ENCODE measurements at regions not wholly inside any gene's neighbourhood (a gene's known extent, or its start where the extent isn't known, plus 50 kb on each side); places are given as distances from the start of the nearest gene placed in this dataset.
A peak's percentile ranks its signal among the peaks of the same experiment; 100 is the strongest.

DNA sequence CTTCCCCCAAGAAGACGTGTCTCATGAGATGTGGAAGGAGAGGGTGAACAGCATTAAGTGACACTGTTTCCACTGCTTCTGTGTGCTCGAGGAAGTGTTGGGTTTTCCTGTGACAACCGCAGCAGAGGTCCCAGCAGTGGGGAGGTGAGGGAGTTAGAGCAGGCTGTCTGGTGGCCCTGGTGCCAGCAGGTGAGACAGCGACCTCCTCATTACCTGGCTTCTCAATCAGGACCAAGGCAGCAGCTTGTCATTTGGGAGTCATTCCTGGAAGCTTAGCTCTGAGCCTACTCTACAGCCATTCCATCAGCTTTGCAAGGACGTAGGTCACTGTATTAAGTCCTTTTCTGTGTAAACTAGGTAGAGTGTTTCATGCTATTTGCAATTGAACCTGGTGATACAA lies 63.3 kb upstream of the RGMA start:
- no peaks in the 10 kb centered on the region for H3K36me3 ChIP-seq (ENCODE audit: low read depth)
- intact Hi-C loops (cut with DNase I, micrococcal nuclease), result no loop called here
- DNase-seq (peak in 1 of 3 donors; percentile 26), ATAC-seq (peak; percentile 78)
- no peak overlapping the region for H3K4me3 ChIP-seq
- no peaks in the 10 kb centered on the region for H3K4me1 ChIP-seq (ENCODE audit: low read depth)
- no peak for TF ChIP-seq CTCF (IDR thresholded peaks at IDR 0.05)
- no peaks in the 10 kb centered on the region for H3K9me3 ChIP-seq

- Histone ChIP-seq H3K36me3 (ENCODE audit: low read depth) (no peaks in the 10 kb centered on the region), H3K4me1 (ENCODE audit: low read depth) (no peaks in the 10 kb centered on the region), H3K4me3 (no peak overlapping the region), H3K9me3 (no peaks in the 10 kb centered on the region)
- intact Hi-C loops (cut with DNase I, micrococcal nuclease), result no loop called here
- no peak for TF ChIP-seq CTCF (IDR thresholded peaks at IDR 0.05)
- ATAC-seq, result no peak
- peak in 1 of 3 donors; percentile 6 for DNase-seq
Measured at GRCh38 chr15:93150910-93151881, 62.2 kb upstream of the RGMA start.

GRCh38 chr15:93146601-93147000 lies 57.6 kb upstream of the RGMA start:
- Histone ChIP-seq H3K4me3 (no peak overlapping the region), H3K4me1 (ENCODE audit: low read depth) (no peaks in the 10 kb centered on the region), H3K36me3 (ENCODE audit: low read depth) (no peaks in the 10 kb centered on the region), H3K9me3 (no peaks in the 10 kb centered on the region)
- no peak for TF ChIP-seq CTCF (IDR thresholded peaks at IDR 0.05)
- ATAC-seq (no peak), DNase-seq (no peak)
- intact Hi-C loops (cut with DNase I, micrococcal nuclease), result no loop called here

GRCh38 chr15:93146196-93146595 lies 57.2 kb upstream of the RGMA start:
- no peak for TF ChIP-seq CTCF (IDR thresholded peaks at IDR 0.05)
- H3K9me3 ChIP-seq, result no peaks in the 10 kb centered on the region
- ATAC-seq (no peak), DNase-seq (no peak)
- H3K36me3 ChIP-seq (ENCODE audit: low read depth), result no peaks in the 10 kb centered on the region
- no peak overlapping the region for H3K4me3 ChIP-seq
- intact Hi-C loops (cut with DNase I, micrococcal nuclease), result no loop called here
- no peaks in the 10 kb centered on the region for H3K4me1 ChIP-seq (ENCODE audit: low read depth)

GRCh38 chr15:93144463-93145236 lies 55.6 kb upstream of the RGMA start:
- ATAC-seq, result no peak
- Histone ChIP-seq H3K4me1 (ENCODE audit: low read depth) (no peaks in the 10 kb centered on the region), H3K36me3 (ENCODE audit: low read depth) (no peaks in the 10 kb centered on the region), H3K9me3 (no peaks in the 10 kb centered on the region), H3K4me3 (no peak overlapping the region)
- DNase-seq, result no peak
- intact Hi-C loops (cut with DNase I, micrococcal nuclease), result no loop called here
- TF ChIP-seq CTCF (IDR thresholded peaks at IDR 0.05), result no peak

Data from mucosa of descending colon (tissue), 3 donors.